Bronchial epithelial cell (primary cell): ENCODE measurements at regions not wholly inside any gene's neighbourhood (a gene's known extent, or its start where the extent isn't known, plus 50 kb on each side); places are given as distances from the start of the nearest gene placed in this dataset.

ENCODE experiments used
- DNase-seq: peaks from one replicate; pipeline ENCODE4 v3.0.0-alpha.2; 2010; ENCODE audit warnings: low read depth
- FAIRE-seq: peaks from 2 replicates; lab custom pipeline; 2011; peaks lifted over from hg19 to GRCh38; lab: Jason Lieb, UNC
- H3K27me3 ChIP-seq: 2 replicates; pipeline ENCODE4 v1.5.1; 2011; ENCODE audit warnings: low read length; ENCODE audit not compliant: control insufficient read depth, insufficient read depth
- H3K36me3 ChIP-seq: 2 replicates; pipeline ENCODE4 v1.5.1; 2011; ENCODE audit warnings: low read length; ENCODE audit not compliant: control insufficient read depth, insufficient read depth
- H3K4me3 ChIP-seq: 2 replicates; pipeline ENCODE4 v1.5.1; 2011; ENCODE audit warnings: mild to moderate bottlenecking, low read depth, low read length, control low read depth
- CTCF ChIP-seq: IDR thresholded peaks from 2 replicates; pipeline ENCODE4 v1.5.1; 2011; ENCODE audit warnings: mild to moderate bottlenecking, moderate library complexity, low read length, control low read depth, inconsistent platforms; ENCODE audit not compliant: insufficient read depth, severe bottlenecking

- no peak for DNase-seq
- TF ChIP-seq CTCF: no peak
- no peak for FAIRE-seq
These were observed 300.8 kb downstream of the BCL11A start for GRCh38 chr2:60252581-60253150.

GRCh38 chr2:60251247-60251646 lies 302.2 kb downstream of the BCL11A start:
- Histone ChIP-seq H3K4me3 (no peak overlapping the region), H3K27me3 (no peaks in the 10 kb centered on the region), H3K36me3 (no peaks in the 10 kb centered on the region)
- no peak for FAIRE-seq
- no peak for DNase-seq
- no peak for TF ChIP-seq CTCF

More at GRCh38 chr2:60252581-60253150, 300.8 kb downstream of the BCL11A start:
- no peak overlapping the region for H3K4me3 ChIP-seq
- H3K36me3 ChIP-seq: no peaks in the 10 kb centered on the region
- no peaks in the 10 kb centered on the region for H3K27me3 ChIP-seq

GRCh38 chr2:60249879-60250278 lies 303.6 kb downstream of the BCL11A start:
- TF ChIP-seq CTCF: no peak
- no peak for FAIRE-seq
- Histone ChIP-seq H3K27me3 (no peaks in the 10 kb centered on the region), H3K36me3 (no peaks in the 10 kb centered on the region), H3K4me3 (no peak overlapping the region)
- no peak for DNase-seq

- Histone ChIP-seq H3K4me3 (no peak overlapping the region), H3K27me3 (no peaks in the 10 kb centered on the region), H3K36me3 (no peaks in the 10 kb centered on the region)
- FAIRE-seq: peak; percentile 23
- TF ChIP-seq CTCF: no peak
- DNase-seq: no peak
These were observed 306.0 kb downstream of the BCL11A start for GRCh38 chr2:60247471-60247870.

- no peak for FAIRE-seq
- Histone ChIP-seq H3K4me3 (no peak overlapping the region), H3K36me3 (no peaks in the 10 kb centered on the region), H3K27me3 (no peaks in the 10 kb centered on the region)
- no peak for DNase-seq
- no peak for TF ChIP-seq CTCF
These were observed 306.9 kb downstream of the BCL11A start for GRCh38 chr2:60246583-60246982.
